PC-3 (cell line): ENCODE measurements at regions not wholly inside any gene's neighbourhood (a gene's known extent, or its start where the extent isn't known, plus 50 kb on each side); places are given as distances from the start of the nearest gene placed in this dataset.

Source experiments
- ATAC-seq: fragments of 200-7000 bp; cut with Tn5 transposase; 2 replicates; pipeline ENCODE4 v1.9.1; 2020; ENCODE audit warnings: mild to moderate bottlenecking, moderate library complexity
- BruUV-seq: library from RNA; stranded (reverse); fragments of 400-500 nt; replicated peaks from 2 replicates; lab custom pipeline; 2021; lab: Mats Ljungman, UMichigan
- CTCF ChIA-PET: fragments of 300-600 bp; sonication (Branson Sonifier 250); formaldehyde crosslinking; loops from one replicate; lab custom pipeline; 2022; ENCODE audit warnings: antibody characterized with exemption; lab: Charles Lee
- POLR2A ChIA-PET: fragments of 300-600 bp; sonication (Branson Sonifier 250); formaldehyde crosslinking; loops from one replicate; lab custom pipeline; 2022; ENCODE audit warnings: antibody characterized with exemption; ENCODE audit not compliant: unreplicated experiment; lab: Charles Lee
- DNase-seq: peaks from one replicate; pipeline ENCODE4 v3.0.0-alpha.2; 2015
- H2AFZ ChIP-seq: fragments of 300-600 bp; sonication (generic); 2 replicates; pipeline ENCODE4 v1.6.0; 2016; ENCODE audit warnings: antibody characterized with exemption, low read length
- H3F3A ChIP-seq: fragments of 300-600 bp; sonication (generic); one replicate; pipeline ENCODE4 v1.6.0; 2017; ENCODE audit warnings: antibody characterized with exemption, low read length, control low read depth, mild to moderate bottlenecking; ENCODE audit not compliant: unreplicated experiment
- H3K27ac ChIP-seq: fragments of 300-600 bp; sonication (generic); 2 replicates; pipeline ENCODE4 v1.5.1; 2016; ENCODE audit warnings: mild to moderate bottlenecking, low read length
- H3K27me3 ChIP-seq: fragments of 300-600 bp; sonication (generic); 2 replicates; pipeline ENCODE4 v1.6.1; 2016; ENCODE audit warnings: low read length, mixed read lengths
- H3K36me3 ChIP-seq: fragments of 300-600 bp; sonication (generic); 2 replicates; pipeline ENCODE4 v1.6.1; 2016; ENCODE audit warnings: low read depth, mixed run types, low read length, mixed read lengths
- H3K4me1 ChIP-seq: fragments of 300-600 bp; sonication (generic); 2 replicates; pipeline ENCODE4 v1.5.1; 2016; ENCODE audit warnings: low read length; ENCODE audit not compliant: insufficient read depth
- H3K4me2 ChIP-seq: fragments of 300-600 bp; sonication (generic); 2 replicates; pipeline ENCODE4 v1.6.0; 2016; ENCODE audit warnings: low read length
- H3K4me3 ChIP-seq: fragments of 300-600 bp; sonication (generic); 2 replicates; pipeline ENCODE4 v1.5.1; 2016; ENCODE audit warnings: mild to moderate bottlenecking, low read length, mixed read lengths
- H3K79me2 ChIP-seq: fragments of 300-600 bp; sonication (generic); 2 replicates; pipeline ENCODE4 v1.6.1; 2017; ENCODE audit warnings: low read length, mixed read lengths
- H3K9ac ChIP-seq: fragments of 300-600 bp; sonication (generic); 2 replicates; pipeline ENCODE4 v1.6.0; 2016; ENCODE audit warnings: mild to moderate bottlenecking, low read length
- H3K9me2 ChIP-seq: fragments of 300-600 bp; sonication (generic); replicated peaks from 2 replicates; pipeline ENCODE4 v1.6.1; 2016; ENCODE audit warnings: mixed run types, low read length, mixed read lengths
- H3K9me3 ChIP-seq: fragments of 300-600 bp; sonication (generic); 2 replicates; pipeline ENCODE4 v1.6.1; 2016; ENCODE audit warnings: low read length, mixed read lengths
- H4K20me1 ChIP-seq: fragments of 300-600 bp; sonication (generic); 2 replicates; pipeline ENCODE4 v1.6.1; 2016; ENCODE audit warnings: low read length, mixed read lengths
- EZH2 ChIP-seq: fragments of 300-600 bp; sonication (generic); IDR thresholded peaks from one replicate; pipeline ENCODE4 v1.6.1; 2017; ENCODE audit warnings: antibody characterized with exemption, mild to moderate bottlenecking, low read length; ENCODE audit not compliant: unreplicated experiment
- EZH2phosphoT487 ChIP-seq: fragments of 300-600 bp; sonication (generic); IDR thresholded peaks from 2 replicates; pipeline ENCODE4 v1.6.1; 2018; ENCODE audit warnings: mild to moderate bottlenecking, antibody characterized with exemption, low read length, borderline replicate concordance
- intact Hi-C: fragments of 100-400 bp; cut with micrococcal nuclease; formaldehyde crosslinking; loops from 2 replicates; pipeline ENCODE4 v1.9.0; 2023
- TF ChIP-seq, protein P1 (sequence below): fragments of 300-600 bp; sonication (generic); conservative IDR thresholded peaks from 2 replicates; pipeline ENCODE4 v1.5.1; 2017; ENCODE audit warnings: antibody characterized with exemption, low read depth, mild to moderate bottlenecking, low read length

DNA sequence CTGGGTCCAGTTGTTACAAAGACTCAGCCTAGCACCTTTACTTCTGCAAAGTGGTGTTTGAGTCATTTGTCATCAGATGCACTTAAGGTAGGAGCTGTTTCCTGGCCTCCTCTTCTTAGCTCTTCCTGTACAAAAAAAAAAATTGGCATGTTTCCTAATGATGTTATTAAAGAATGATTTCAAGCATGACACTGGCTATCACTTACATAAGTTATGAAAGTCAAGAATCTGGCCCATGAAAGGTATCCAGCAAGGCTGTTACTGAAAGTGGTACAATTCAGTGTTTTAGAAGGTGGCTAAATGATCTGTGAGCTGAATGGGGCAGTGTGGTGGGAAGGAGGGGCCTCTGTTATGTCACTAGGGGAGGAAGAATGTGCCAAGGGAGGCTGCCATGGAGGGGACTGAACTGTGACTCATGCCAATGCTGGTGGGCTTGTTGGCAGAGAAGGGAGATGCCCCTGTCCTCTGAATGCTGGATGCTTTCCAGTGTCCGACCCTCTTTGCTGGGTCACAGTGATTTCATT, 175.1 kb upstream of the MAP1B start:
- Histone ChIP-seq H3K27ac (peak overlapping the region; percentile 93), H3K9ac (peak overlapping the region; percentile 38), H3K27me3 (no peaks in the 10 kb centered on the region), H3K4me1 (peaks cover 25% of the 10 kb centered on the region), H4K20me1 (no peaks in the 10 kb centered on the region), H3F3A (no peaks in the 10 kb centered on the region), H3K79me2 (no peaks in the 10 kb centered on the region), H3K9me2 (no peaks in the 10 kb centered on the region), H3K4me2 (peak overlapping the region; percentile 73), H3K4me3 (no peak overlapping the region), H2AFZ (peak overlapping the region; percentile 79; the same call in 1 of the 2 replicates), H3K36me3 (no peaks in the 10 kb centered on the region), H3K9me3 (no peaks in the 10 kb centered on the region)
- POLR2A ChIA-PET = no interaction called here
- peak; percentile 62 for ATAC-seq
- no TSS peak for BruUV-seq
- CTCF ChIA-PET = interaction anchor here (0.5 kb wide), 1 partner anchor 135 kb away, joined by 3 read pairs; no protein-coding TSS in a partner anchor
- TF ChIP-seq EZH2phosphoT487 (no peak), EZH2 (no peak)
- TF ChIP-seq, protein P1, sequence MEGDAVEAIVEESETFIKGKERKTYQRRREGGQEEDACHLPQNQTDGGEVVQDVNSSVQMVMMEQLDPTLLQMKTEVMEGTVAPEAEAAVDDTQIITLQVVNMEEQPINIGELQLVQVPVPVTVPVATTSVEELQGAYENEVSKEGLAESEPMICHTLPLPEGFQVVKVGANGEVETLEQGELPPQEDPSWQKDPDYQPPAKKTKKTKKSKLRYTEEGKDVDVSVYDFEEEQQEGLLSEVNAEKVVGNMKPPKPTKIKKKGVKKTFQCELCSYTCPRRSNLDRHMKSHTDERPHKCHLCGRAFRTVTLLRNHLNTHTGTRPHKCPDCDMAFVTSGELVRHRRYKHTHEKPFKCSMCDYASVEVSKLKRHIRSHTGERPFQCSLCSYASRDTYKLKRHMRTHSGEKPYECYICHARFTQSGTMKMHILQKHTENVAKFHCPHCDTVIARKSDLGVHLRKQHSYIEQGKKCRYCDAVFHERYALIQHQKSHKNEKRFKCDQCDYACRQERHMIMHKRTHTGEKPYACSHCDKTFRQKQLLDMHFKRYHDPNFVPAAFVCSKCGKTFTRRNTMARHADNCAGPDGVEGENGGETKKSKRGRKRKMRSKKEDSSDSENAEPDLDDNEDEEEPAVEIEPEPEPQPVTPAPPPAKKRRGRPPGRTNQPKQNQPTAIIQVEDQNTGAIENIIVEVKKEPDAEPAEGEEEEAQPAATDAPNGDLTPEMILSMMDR = no peak
- peak; percentile 25 for DNase-seq
- intact Hi-C loops = loop anchor here (10.0 kb wide), 2 partner anchors 173 to 203 kb away; partner anchors contain the start of gene MAP1B

- Histone ChIP-seq H3K9ac (peak overlapping the region; percentile 38), H3K4me3 (no peak overlapping the region), H3K79me2 (no peaks in the 10 kb centered on the region), H3K36me3 (no peaks in the 10 kb centered on the region), H4K20me1 (no peaks in the 10 kb centered on the region), H3K9me3 (no peaks in the 10 kb centered on the region), H3K9me2 (no peaks in the 10 kb centered on the region), H3K4me2 (peak overlapping the region; percentile 73), H3K27me3 (no peaks in the 10 kb centered on the region), H3K27ac (peak overlapping the region; percentile 93), H3K4me1 (peaks cover 25% of the 10 kb centered on the region), H2AFZ (peak overlapping the region; percentile 79), H3F3A (no peaks in the 10 kb centered on the region)
- ChIA-PET POLR2A (no interaction called here), CTCF (no interaction called here)
- BruUV-seq = no TSS peak
- no peak for TF ChIP-seq EZH2phosphoT487
- TF ChIP-seq, protein P1 = no peak
- ATAC-seq (peak; percentile 88), DNase-seq (peak; percentile 80)
- intact Hi-C loops = loop anchor here (10.0 kb wide), 2 partner anchors 172 to 202 kb away; partner anchors contain the start of gene MAP1B
Measured at GRCh38 chr5:71932655-71933338, 174.5 kb upstream of the MAP1B start.

- H3K9me3 ChIP-seq = no peaks in the 10 kb centered on the region
- no peaks in the 10 kb centered on the region for H3K9me2 ChIP-seq
- no peaks in the 10 kb centered on the region for H3K79me2 ChIP-seq
- H2AFZ ChIP-seq = no peak overlapping the region
- no peaks in the 10 kb centered on the region for H3F3A ChIP-seq
- no peak overlapping the region for H3K4me2 ChIP-seq
- H3K9ac ChIP-seq = no peak overlapping the region
- H4K20me1 ChIP-seq = no peaks in the 10 kb centered on the region
- H3K36me3 ChIP-seq = no peaks in the 10 kb centered on the region
- ChIA-PET CTCF (interaction anchor here (0.6 kb wide), 1 partner anchor 159 kb away, joined by 5 read pairs; no protein-coding TSS in a partner anchor), POLR2A (no interaction called here)
- intact Hi-C loops = loop anchor here (10.0 kb wide), 2 partner anchors 170 to 200 kb away; partner anchors contain the start of gene MAP1B
- ATAC-seq (no peak), DNase-seq (no peak)
- no peak overlapping the region for H3K4me3 ChIP-seq
- peaks cover 34% of the 10 kb centered on the region for H3K4me1 ChIP-seq
- no TSS peak for BruUV-seq
- no peak overlapping the region for H3K27ac ChIP-seq
- H3K27me3 ChIP-seq = no peaks in the 10 kb centered on the region
- TF ChIP-seq EZH2phosphoT487 = no peak
Measured at GRCh38 chr5:71934322-71934721, 173.0 kb upstream of the MAP1B start.
